C1 segment of cervical spinal cord (tissue), 14 donors: ENCODE measurements at regions not wholly inside any gene's neighbourhood (a gene's known extent, or its start where the extent isn't known, plus 50 kb on each side); places are given as distances from the start of the nearest gene placed in this dataset.
A peak's percentile ranks its signal among the peaks of the same experiment; 100 is the strongest.

Experiments used
- DNase-seq, 14 donors: peaks; one replicate each; lab custom pipeline; 2025; lab: John Stamatoyannopoulos, UW

DNA sequence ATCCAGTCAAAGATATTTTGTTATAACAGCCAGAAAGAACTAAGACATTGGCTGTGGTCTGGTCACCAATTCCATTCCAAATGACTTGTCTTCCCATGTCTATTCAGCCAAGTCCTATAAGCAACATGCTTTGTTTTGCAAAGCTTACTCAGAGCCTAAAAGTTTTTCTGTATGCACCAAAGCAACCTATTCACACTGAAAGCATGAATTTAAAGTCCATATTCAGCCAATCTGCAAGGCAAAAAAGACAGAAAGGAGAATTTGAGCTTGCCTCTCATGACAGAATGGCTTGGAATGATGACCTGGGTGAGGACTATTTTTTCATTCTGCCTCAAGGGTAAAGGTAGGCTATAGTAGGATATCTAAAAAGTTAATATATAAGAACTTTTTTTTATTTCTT lies 323.2 kb upstream of the NOCT start:
- no peak for DNase-seq

DNA sequence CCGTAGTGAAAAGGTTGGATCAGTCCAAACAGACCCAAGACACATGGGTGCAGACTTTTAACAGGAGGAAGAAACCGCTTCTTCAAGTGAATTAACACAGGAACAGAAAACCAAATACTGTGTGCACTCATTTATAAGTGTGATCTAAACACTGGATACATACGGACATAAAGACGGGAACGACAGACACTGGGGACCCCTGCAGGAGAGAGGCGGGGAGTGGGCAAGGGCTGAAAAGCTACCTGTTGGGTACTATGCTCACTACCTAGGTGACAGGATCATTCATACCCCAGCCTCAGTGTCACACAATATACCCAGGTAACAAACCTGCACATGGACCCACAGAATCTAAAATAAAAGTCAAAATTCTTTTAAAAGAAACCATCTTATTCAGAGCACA lies 326.0 kb upstream of the NOCT start:
- no peak for DNase-seq

DNA sequence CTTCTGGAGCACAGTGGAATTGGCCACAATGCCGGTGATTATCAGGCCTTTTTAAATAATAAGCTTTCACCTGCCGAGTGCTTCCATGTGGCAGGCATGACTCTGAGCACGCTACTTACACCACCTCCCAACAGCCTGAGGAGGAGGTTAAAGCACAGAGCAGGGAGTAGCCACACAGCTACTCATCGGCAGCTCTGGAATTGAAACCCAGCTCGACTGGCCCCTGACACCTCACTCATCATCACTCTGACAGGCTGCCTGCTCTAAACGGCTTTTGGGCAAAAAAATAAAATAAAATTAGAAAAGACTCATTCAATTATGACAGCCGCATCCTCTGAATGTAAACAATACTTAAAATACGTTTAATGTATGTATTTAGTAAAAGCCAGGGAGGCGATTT lies 326.4 kb upstream of the NOCT start:
- DNase-seq, result no peak

DNA sequence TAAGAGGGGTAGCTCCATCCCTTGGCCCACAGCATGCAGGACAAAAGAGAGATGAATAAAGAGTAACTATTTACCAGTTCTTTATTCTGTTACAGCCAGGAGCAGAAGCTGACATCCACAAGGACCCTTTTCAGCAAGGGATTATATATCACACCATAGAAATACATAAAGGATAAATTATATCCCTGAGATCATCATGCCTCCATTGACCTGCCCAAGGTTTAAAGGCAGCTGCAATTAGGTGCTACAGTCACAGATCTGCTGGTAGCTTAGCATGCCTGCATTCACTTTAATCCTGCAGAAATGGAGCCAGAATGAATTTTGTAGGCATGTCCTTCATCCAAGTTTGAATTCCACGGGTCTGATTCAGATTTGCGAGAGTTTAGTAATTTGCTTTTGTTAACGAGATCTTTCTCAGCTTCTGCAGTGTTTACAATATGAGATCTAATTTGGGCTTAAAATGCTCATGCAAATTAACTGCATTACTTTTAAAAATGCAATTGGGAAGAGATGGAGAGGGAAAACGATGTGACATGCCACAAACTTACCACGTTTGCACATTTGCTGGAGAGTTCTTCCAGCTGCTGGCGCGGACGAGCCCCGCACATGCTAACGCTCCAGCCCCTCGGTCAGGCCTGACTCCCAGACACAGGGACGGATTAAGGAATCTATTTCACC lies 327.0 kb upstream of the NOCT start:
- DNase-seq, result no peak

DNA sequence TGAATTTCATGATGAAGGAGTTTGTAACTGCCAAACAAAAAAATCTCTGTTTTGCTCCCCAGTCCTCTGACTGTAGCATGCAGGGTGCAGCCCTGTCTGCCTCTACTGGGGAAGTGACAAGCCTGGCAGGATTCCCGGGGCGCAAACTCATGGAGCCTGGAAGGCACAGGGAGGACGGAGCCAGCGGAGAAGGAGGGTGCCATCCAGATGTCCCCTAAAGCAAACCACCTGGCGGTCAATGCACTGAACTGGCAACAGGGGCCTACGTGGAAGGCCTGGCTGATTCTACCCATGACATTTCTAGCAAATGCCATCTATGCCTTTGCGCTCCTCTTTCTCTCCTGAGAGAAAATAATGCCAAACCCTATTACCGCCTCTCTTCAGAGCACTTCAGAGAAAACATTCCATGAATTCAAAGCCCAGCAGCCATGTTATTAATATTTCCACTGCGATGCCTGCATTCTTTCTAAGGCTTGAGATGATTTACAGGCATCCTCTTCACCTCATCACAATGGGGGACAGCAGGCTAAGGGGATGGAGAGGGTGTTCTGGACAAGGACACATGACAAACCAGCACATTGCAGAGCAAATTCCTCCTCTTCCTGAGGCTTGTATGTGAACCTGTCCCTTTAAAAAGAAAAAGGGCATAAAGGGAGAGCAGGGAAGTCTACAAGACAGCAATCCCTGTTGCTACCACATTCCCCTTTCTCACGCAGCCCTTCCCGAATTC lies 329.3 kb upstream of the NOCT start:
- no peak for DNase-seq

DNA sequence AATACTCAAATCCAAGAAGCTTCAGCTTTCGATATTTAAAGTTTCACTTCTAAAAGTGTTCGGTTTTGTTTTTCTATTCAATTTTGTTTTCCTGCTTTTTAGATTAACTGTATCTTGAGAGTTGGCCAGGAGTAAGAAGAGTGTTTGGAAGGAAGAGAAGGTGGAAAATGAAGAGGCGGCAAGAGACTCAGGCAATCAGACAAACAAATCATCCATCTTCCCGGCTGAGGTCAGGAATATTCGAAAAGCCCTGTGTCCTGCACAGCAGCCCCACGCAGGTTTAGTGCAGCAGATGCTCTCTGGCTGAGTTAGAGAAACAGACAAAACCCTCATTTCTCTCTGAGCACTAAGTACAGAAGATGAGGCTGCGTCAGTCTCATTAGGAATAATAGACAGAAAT lies 330.3 kb upstream of the NOCT start:
- DNase-seq, result no peak

DNA sequence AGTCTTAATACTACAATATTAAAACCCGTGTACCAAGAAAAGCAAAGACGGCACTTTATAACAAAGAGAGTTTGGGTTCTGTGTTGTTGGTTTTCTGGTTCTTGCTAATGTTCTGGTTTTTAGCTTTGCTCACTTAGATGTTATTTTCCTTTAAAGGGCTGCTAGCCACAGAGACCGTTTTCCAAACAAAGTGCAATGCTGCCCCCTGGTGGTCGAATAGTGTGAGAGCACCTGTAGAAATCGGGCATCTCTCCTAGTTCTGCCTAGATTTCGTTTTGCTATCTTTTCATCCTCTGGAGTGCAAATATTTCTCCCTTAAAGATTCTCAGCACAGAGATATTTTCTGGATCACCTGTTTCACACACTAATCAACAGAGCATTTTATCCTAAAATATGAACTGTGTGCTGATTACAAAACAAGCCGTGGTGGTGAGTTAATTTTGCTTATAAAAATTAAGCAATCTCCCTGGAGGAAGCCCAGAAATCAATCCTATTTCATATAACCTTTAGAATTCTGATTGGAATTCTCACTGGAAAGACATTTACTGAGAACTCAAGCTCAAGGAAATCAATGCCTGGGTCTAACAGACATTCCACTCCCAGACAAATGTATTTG lies 334.5 kb upstream of the NOCT start:
- DNase-seq, result peak; percentile 3 to 82 (median 52)

DNA sequence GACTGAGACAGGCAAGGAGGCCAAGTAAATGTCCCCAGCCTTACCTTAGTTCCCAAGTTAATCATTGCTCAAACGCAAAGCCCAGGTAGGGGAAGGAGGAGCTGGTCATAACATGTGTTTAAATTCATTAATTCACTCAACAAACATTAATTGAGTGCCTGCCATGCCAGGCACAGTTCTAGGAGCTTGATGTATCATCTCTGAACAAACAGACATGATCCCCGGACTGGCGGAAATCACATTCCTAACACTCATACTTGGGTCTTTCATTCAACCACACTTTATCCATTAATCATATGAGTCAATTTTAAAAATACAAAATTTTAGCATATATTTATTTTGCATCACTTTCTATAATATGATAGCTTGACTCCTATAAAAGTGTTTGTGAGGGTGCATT lies 335.3 kb upstream of the NOCT start:
- DNase-seq, result no peak

DNA sequence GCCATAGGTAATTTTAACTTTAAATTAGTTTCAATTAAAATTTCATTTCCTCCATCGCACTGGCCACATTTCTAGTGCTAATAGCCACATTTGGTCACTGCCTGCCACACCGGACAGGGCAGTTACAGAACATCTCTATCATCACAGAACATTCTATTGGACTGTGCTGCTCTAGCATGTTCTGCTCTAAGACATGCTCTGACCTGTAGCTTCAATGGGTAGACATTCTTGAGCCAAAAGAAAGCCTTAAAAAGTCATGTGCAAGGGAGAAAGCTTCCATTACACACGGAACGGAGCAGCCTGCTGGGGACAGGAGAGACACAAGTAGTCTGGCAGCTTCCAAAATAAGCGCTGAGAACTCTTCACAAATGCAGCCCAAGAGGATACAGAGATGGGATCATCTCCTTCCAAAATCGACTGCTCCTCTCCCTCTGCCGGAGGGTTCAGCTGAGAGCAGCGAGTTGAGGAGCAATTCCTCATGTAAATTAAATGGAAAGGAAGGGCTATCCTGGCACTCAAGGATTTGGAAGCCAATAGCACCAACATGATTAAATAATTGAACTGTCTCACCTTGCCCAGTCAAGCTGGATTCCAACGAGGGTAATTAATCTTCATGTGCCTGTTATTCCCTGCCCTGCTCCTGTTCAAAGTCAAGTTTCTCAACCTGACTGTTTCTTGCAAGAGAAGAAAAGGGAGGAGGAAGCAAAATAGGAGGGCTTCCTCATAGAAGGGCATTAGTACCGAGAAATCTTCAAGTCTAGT lies 336.4 kb upstream of the NOCT start:
- no peak for DNase-seq

DNA sequence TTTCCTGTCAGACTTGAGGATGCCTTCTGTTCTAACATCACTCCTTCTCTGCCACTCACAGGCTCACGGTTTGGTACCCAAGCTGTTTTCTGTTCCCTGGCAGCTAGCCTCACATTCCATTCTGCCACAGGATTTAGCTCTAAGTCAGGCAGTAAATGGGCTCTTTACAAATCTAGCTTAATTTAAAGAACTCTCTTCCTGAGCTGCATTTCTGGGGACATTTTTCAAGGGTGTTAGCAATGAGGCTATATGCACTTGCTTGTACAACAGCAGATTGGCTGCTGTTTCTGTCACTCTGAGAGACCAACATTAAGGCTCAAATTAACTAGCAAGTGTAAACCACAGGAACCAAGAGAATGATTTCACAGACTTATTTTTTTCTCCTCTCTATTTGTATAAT lies 337.8 kb upstream of the NOCT start:
- no peak for DNase-seq

DNA sequence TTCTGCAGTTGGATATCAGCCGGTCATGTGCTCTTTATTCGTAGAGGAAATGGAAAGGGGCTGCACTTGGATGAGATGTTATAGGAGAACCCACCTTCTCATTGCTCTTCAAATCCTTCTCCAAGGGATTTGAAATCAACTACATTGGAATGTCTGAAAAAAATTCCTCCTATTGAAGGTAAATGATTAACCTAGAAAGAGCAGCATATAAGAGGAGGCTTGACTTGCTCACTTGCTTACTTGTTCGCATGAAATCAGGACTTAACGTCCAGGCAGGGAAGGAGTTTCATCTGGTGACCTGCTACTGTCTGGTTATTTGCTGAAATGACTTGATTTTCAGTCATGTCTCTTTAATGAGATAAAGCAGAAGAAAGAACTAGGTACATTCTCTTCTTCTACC lies 338.4 kb upstream of the NOCT start:
- no peak for DNase-seq

DNA sequence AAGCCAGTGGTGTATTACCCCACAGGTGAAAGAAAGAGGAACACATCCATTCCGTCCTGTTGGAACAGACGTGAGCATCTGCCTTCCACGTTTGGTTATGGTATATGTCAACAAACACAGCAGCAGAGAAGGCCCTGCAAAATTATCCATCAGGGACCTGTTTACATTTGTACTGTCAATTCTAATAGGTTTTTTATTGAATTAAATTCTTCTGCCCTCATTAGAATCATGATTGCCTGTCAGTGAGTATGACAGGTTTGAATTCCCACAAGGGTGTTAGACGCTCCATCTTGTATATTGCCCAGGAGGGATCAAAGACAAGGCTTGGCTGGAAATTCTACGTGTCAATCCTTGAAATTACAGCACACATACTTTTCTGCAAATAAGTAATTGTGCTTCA lies 339.9 kb upstream of the NOCT start:
- DNase-seq, result no peak

DNA sequence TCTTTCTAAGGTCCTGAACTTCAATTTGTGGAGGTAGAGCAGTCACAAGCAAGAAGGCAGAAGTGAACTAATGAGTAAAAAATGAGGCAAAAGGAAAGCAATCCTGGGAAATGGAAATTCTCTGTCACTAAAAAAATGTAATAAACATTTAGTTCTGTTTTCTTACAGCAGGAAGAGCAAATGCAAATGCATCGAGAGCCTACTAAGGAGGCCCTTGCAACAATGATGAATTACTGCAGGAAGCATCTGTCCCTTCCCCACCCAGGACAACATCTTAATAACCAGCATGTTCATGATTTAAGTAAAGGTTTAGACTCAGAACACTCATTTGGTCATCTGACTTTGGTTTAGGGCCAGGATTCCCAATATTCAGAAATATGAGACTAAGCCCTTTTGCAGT lies 341.4 kb upstream of the NOCT start:
- DNase-seq, result no peak

DNA sequence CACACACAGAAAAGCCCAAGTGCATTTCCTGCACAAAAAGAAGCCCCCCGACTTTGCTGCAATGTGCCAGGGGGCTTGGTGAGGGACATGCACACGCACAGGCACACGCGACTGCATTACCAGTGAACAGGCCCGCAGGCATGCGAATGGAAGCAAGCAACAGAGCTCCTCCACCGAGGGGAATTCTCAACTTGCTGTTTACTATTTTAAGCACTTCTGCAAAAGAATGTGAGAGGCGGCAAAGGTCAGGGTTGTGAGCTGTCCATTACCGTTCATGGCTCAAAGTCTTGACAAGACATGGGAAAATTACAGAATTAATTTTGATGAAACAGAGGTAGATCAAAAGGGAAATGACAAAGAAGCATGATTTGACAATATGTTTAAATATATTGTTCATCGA lies 342.5 kb upstream of the NOCT start:
- no peak for DNase-seq

DNA sequence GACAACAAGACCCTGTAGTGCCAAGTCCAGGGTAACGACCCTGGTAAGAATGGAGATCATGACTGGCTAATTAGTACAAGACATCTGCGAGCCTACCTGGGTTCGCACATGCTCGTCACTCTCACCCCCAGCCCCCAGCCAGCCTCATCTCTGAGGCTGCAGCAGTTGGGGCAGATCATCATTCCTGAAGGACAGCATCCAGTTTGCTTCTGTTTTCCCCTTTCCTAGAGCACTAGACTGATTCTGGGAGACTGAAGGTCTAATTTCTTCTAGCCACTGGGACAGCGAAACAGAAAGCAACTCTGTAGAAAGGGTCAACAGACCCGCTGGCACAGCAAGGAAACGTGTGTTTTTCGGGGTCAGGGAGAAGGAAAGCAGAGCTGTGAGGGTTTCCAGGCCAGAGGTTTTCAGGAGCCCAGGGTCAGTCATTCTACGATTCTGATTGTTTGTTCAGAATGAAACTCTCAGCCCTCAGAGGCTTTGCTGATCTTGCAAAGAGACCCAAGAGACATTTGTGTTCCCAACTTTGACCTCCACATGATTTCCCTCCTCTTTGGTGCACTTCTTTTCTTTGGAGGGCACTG lies 343.1 kb upstream of the NOCT start:
- no peak for DNase-seq

DNA sequence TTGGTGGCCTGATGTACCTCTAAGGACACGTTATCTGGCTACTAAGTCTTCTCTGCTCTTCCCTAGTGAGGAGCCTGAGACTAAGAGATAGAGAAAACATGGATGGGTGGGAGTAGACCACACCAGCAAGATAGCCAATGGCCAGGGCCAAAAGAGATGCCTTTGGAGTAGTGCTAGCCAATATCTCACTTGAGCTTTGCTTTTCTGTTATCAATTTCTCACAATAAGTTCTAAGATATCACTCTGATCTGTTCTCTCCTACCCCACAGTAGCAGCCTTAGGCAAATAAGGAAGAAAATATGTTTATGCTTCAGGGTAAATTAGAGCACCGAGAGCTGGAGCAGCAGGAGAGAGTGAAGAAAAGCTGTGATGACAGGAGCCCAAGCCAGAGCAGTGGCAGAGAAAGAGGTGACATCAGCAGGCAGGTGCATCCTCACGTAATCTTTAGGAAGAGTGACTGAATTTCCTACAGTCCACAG lies 343.9 kb upstream of the NOCT start:
- no peak for DNase-seq

DNA sequence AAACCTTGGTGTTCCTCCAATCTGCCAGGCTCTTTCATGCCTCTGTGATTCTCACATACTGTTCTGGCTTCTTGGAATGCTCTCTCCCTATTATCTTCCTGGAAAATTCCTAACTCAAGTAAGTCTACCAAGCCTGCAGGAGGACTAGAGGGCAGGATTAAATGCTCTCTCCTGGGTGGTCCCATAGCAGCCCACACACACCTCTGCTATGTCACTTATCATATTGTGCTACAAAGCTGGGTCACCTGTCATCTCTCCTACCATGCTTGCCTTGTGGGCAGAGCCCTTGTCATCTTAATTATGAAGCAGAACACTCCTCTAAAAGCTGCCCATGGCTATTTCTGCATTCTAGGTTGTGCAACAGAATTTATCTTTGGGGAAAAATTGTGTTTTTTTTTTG lies 344.5 kb upstream of the NOCT start:
- DNase-seq, result no peak

DNA sequence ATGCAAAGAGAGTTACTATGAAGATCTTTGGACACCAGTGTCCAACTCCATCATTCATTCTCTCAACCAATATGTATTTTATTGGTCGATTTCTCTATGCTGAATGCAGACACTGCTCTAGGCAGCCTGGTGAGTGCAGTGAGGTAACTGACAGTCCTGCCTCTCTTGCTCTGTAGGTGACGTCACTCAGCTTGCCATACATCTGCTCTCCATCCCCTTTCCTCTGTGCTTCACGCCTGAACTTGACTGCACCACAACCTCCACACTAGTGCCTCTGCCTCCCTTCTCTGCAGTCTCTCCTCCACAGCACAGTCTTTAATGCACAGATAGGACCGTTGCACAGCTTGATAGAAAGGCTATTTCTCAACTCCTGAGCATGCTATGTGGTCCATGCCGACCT lies 344.9 kb upstream of the NOCT start:
- DNase-seq, result no peak

DNA sequence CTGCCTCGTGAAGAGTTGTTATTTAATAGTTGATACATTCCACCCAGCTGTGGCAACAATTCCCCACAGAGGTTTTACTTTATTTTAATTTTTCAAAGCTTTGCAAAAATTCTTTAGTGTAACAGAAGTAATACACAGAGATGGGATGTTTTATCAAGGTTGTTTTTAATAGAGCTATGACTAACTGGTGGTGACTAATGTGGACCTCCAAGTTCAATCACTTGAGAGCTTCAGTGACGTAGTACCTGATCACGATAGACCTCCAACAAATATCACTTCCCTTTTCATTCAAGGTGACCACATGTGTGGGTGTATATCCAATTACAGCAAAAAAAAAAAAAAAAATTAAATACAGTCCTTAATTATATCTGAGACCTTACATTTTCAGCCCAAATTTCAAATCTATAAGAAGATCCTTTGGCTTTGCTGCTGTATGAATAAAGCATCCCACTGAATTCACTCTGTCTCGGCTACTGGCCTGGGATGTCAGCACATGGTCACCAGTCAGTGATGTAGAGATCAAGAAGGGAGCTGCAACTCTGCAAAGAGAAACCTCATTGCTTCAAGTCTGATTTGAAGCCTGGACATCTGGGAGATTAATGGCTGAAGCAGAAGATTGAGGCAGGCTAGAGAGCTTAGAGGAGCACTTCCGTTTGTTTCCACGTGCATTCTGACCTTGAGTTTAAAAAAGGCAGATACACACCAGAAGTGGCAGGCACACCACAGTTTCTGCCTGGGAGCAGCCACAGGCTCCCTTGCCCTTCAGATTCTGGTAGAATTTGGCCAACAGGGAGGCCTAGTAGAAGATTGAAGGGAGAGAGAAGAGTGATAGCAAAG lies 345.9 kb upstream of the NOCT start:
- no peak for DNase-seq

DNA sequence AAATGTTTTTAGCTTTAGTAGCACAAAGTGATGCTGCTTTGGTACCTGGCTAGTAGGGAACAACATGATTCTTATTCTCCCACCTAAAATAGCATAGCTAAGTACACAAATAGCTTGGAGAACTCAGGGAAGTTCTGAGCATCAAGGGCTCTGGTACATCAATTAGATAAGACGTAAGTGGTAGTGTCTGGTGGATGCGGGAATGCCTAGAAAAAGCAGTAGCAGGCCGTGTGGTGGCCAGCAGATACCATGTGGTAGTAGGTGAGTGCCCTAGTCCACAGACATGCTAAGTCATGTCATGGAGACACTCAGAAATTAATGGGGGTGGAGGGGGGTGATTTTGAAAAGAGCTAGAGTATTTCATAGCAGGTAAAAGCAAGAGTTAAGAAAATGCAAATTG lies 347.3 kb upstream of the NOCT start:
- no peak for DNase-seq

DNA sequence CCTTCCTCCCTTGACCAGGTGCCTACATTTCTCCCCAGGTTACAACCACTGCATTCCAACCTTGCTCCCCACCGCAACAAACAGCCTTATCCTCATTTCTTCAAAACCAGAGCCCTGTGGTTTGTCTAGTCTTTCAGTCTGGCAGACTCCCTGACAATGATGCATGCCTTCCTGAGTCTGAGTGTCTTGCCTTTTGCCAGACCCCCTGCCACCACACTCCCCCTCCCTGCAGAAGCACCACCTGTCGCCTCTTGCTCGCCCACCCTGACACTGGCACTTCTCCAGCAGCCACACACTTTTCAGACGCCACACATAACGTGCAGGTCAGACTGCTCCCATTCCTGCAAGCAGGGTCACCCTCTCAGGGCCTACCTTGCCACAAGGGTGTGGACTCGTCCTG lies 349.2 kb upstream of the NOCT start:
- DNase-seq, result no peak
